GM21390 (cell line): ENCODE measurements at regions not wholly inside any gene's neighbourhood (a gene's known extent, or its start where the extent isn't known, plus 50 kb on each side); places are given as distances from the start of the nearest gene placed in this dataset.
"Not testable (repeated sequence)": the region's sequence is repeated elsewhere in the genome, so short reads cannot be mapped to it uniquely, and the experiment has no call there.

ENCODE experiments used
- ATAC-seq: cut with Tn5 transposase; IDR thresholded peaks from one replicate; pipeline ENCODE4 v1.9.1; 2021; ENCODE audit not compliant: unreplicated experiment

GRCh38 chr5:105684799-105685198 lies 1985.9 kb downstream of the EFNA5 start:
- no peak for ATAC-seq

GRCh38 chr5:105680858-105681475 lies 1989.8 kb downstream of the EFNA5 start:
- ATAC-seq: no peak

GRCh38 chr5:105677291-105677690 lies 1993.4 kb downstream of the EFNA5 start:
- no peak for ATAC-seq

- no peak for ATAC-seq
These were observed 2000.1 kb downstream of the EFNA5 start for GRCh38 chr5:105670596-105670995.

GRCh38 chr5:105663671-105664070 lies 2007.1 kb downstream of the EFNA5 start:
- no peak for ATAC-seq

- no peak for ATAC-seq
These were observed 2011.3 kb downstream of the EFNA5 start for GRCh38 chr5:105659396-105659795.

- no peak for ATAC-seq
These were observed 2030.4 kb downstream of the EFNA5 start for GRCh38 chr5:105640328-105640727.

- no peak for ATAC-seq
These were observed 2031.2 kb downstream of the EFNA5 start for GRCh38 chr5:105639511-105639910.

GRCh38 chr5:105639068-105639467 lies 2031.7 kb downstream of the EFNA5 start:
- no peak for ATAC-seq

- no peak for ATAC-seq
These were observed 2032.3 kb downstream of the EFNA5 start for GRCh38 chr5:105638437-105638836.

GRCh38 chr5:105632043-105632442 lies 2038.7 kb downstream of the EFNA5 start:
- no peak for ATAC-seq

- ATAC-seq: no peak
These were observed 2039.9 kb downstream of the EFNA5 start for GRCh38 chr5:105630803-105631202.

- ATAC-seq: no peak
These were observed 2051.0 kb downstream of the EFNA5 start for GRCh38 chr5:105619725-105620124.

GRCh38 chr5:105617436-105618215 lies 2053.1 kb downstream of the EFNA5 start:
- ATAC-seq: no peak

GRCh38 chr5:105616599-105616998 lies 2054.0 kb upstream of the NUDT12 start:
- no peak for ATAC-seq

GRCh38 chr5:105602406-105602805 lies 2039.8 kb upstream of the NUDT12 start:
- not testable (repeated sequence) for ATAC-seq

GRCh38 chr5:105593011-105593760 lies 2030.6 kb upstream of the NUDT12 start:
- no peak for ATAC-seq

GRCh38 chr5:105587963-105588662 lies 2025.5 kb upstream of the NUDT12 start:
- ATAC-seq: no peak

- ATAC-seq: no peak
These were observed 2019.5 kb upstream of the NUDT12 start for GRCh38 chr5:105581988-105582690.

- no peak for ATAC-seq
These were observed 2011.0 kb upstream of the NUDT12 start for GRCh38 chr5:105573575-105573974.

- ATAC-seq: no peak
These were observed 2002.9 kb upstream of the NUDT12 start for GRCh38 chr5:105565531-105565930.
